ENCODE measurements at regions not wholly inside any gene's neighbourhood (a gene's known extent, or its start where the extent isn't known, plus 50 kb on each side); places are given as distances from the start of the nearest gene placed in this dataset.
A peak's percentile ranks its signal among the peaks of the same experiment; 100 is the strongest.

- DNase-seq: no peak
Measured at GRCh38 chr5:170159947-170160346, 54.2 kb downstream of the FOXI1 start.

GRCh38 chr5:170161069-170161468, 55.4 kb downstream of the FOXI1 start:
- peak; percentile 35 for DNase-seq

GRCh38 chr5:170162631-170163321, 57.1 kb downstream of the FOXI1 start:
- DNase-seq: no peak

GRCh38 chr5:170164087-170164486, 58.4 kb downstream of the FOXI1 start:
- DNase-seq: no peak

- no peak for DNase-seq
Measured at GRCh38 chr5:170164921-170165320, 59.2 kb downstream of the FOXI1 start.

GRCh38 chr5:170166101-170166500, 60.4 kb downstream of the FOXI1 start:
- DNase-seq: no peak

- no peak for DNase-seq
Measured at GRCh38 chr5:170168002-170168401, 62.3 kb downstream of the FOXI1 start.

- DNase-seq: no peak
Measured at GRCh38 chr5:170168797-170169196, 63.1 kb downstream of the FOXI1 start.

- no peak for DNase-seq
Measured at GRCh38 chr5:170169996-170170395, 62.8 kb upstream of the C5orf58 start.

GRCh38 chr5:170171811-170172210, 61.0 kb upstream of the C5orf58 start:
- no peak for DNase-seq

- no peak for DNase-seq
Measured at GRCh38 chr5:170173227-170173626, 59.6 kb upstream of the C5orf58 start.

- DNase-seq: no peak
Measured at GRCh38 chr5:170173647-170174046, 59.1 kb upstream of the C5orf58 start.

- no peak for DNase-seq
Measured at GRCh38 chr5:170176916-170177315, 55.9 kb upstream of the C5orf58 start.

GRCh38 chr5:170178814-170179213, 54.0 kb upstream of the C5orf58 start:
- no peak for DNase-seq

- DNase-seq: no peak
Measured at GRCh38 chr5:170179626-170180025, 53.2 kb upstream of the C5orf58 start.

GRCh38 chr5:170181902-170182301, 50.9 kb upstream of the C5orf58 start:
- no peak for DNase-seq

- DNase-seq: no peak
Measured at GRCh38 chr5:170182491-170182890, 50.3 kb upstream of the C5orf58 start.

All from RPMI8226 (cell line).